ENCODE measurements at regions not wholly inside any gene's neighbourhood (a gene's known extent, or its start where the extent isn't known, plus 50 kb on each side); places are given as distances from the start of the nearest gene placed in this dataset.
A peak's percentile ranks its signal among the peaks of the same experiment; 100 is the strongest.
"Not testable (repeated sequence)": the region's sequence is repeated elsewhere in the genome, so short reads cannot be mapped to it uniquely, and the experiment has no call there.

DNA sequence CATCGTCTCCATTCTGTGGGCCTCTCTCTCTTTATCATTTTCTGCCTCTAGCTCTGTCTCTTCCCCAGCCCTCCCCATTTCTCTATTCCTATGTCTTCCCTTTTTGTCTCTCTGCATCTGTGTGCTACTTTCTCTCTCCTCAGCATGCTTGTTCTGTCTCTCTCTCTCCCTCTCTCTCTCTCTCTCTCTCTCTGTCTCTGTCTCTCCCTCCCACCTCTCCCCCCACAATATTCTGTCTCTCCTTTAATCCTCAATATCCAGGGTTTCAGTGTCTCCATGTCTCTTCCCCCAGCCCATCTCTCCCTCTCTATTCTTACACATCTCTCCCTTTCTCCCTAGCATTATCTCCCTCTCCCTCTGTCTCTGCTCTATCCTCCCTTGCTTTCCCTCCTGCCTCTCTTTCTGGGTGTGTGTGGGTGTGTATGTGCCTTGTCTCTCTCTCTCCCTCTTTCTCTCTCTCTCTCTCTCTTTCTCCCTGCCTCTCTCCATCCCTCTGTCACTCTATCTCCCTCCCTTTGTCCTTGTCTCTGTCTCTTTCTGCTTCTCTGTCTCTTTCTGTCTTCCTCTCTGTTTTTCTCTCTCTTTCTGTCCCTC is 76.9 kb upstream of the SIRPA start:
- Histone ChIP-seq H3K36me3 (ENCODE audit: insufficient read depth, low read length) (no peaks in the 10 kb centered on the region), H3K27me3 (ENCODE audit: insufficient read depth, low read length) (0 out of 2 replicates have a peak, but pooled peaks cover 2% of the 10 kb centered on the region), H3K79me2 (ENCODE audit: control insufficient read depth, insufficient read depth, low read length, unreplicated experiment) (no peaks in the 10 kb centered on the region), H3K4me3 (ENCODE audit: low read depth, low read length) (no peak overlapping the region), H3K4me1 (ENCODE audit: control insufficient read depth, insufficient read depth, low read length, unreplicated experiment) (peaks cover 29% of the 10 kb centered on the region), H2AFZ (ENCODE audit: low read length, unreplicated experiment) (no peak overlapping the region), H3K27ac (ENCODE audit: low read depth, low read length) (no peak overlapping the region)

GRCh38 chr20:1817577-1818211 is 77.5 kb upstream of the SIRPA start:
- Histone ChIP-seq H3K27ac (ENCODE audit: low read depth, low read length) (no peak overlapping the region), H3K79me2 (ENCODE audit: control insufficient read depth, insufficient read depth, low read length, unreplicated experiment) (no peaks in the 10 kb centered on the region), H3K4me1 (ENCODE audit: control insufficient read depth, insufficient read depth, low read length, unreplicated experiment) (peaks cover 31% of the 10 kb centered on the region), H3K36me3 (ENCODE audit: insufficient read depth, low read length) (no peaks in the 10 kb centered on the region), H3K4me3 (ENCODE audit: low read depth, low read length) (no peak overlapping the region), H2AFZ (ENCODE audit: low read length, unreplicated experiment) (no peak overlapping the region), H3K27me3 (ENCODE audit: insufficient read depth, low read length) (0 out of 2 replicates have a peak, but pooled peaks cover 2% of the 10 kb centered on the region)

- Histone ChIP-seq H3K4me1 (ENCODE audit: control insufficient read depth, insufficient read depth, low read length, unreplicated experiment) (peaks cover 41% of the 10 kb centered on the region), H3K27ac (ENCODE audit: low read depth, low read length) (peak overlapping the region; percentile 70), H2AFZ (ENCODE audit: low read length, unreplicated experiment) (no peak overlapping the region)
Measured at GRCh38 chr20:1816384-1817381, 78.5 kb upstream of the SIRPA start.

DNA sequence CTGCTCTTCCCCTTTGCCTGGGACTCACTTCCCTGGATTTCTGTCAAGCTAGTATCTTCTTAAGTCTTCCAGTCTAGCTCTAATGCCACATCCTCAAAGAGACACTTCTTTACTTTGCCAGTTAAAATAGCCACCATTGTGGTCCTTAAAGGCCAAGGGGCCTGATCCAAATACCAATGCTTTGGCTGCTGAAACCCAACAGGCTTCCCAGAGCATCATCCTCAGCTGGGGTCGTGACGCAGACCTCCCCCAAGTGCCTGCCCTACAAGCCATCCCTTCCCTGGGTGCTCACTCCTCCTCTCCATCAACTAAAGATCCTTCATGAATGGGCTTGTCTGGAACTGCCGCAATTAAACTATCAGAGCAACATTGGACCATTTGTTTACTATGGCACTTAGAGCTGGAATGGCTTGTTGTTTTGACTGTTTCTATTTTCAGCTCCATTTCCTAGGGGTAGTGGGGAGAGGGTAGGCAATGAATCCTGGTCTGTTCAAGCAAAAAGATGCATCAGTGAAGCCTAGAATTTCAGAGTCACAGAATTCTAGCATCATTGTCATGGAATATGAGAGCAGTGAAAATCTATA is 79.6 kb upstream of the SIRPA start:
- H3K4me3 ChIP-seq (ENCODE audit: low read depth, low read length): no peak overlapping the region
- H3K27me3 ChIP-seq (ENCODE audit: insufficient read depth, low read length): 0 out of 2 replicates have a peak, but pooled peaks cover 2% of the 10 kb centered on the region
- H3K4me1 ChIP-seq (ENCODE audit: control insufficient read depth, insufficient read depth, low read length, unreplicated experiment): peaks cover 52% of the 10 kb centered on the region
- no peaks in the 10 kb centered on the region for H3K36me3 ChIP-seq (ENCODE audit: insufficient read depth, low read length)
- H2AFZ ChIP-seq (ENCODE audit: low read length, unreplicated experiment): no peak overlapping the region
- no peaks in the 10 kb centered on the region for H3K79me2 ChIP-seq (ENCODE audit: control insufficient read depth, insufficient read depth, low read length, unreplicated experiment)
- peak overlapping the region; percentile 70 for H3K27ac ChIP-seq (ENCODE audit: low read depth, low read length)

More at GRCh38 chr20:1816384-1817381, 78.5 kb upstream of the SIRPA start:
- no peaks in the 10 kb centered on the region for H3K79me2 ChIP-seq (ENCODE audit: control insufficient read depth, insufficient read depth, low read length, unreplicated experiment)
- H3K36me3 ChIP-seq (ENCODE audit: insufficient read depth, low read length): no peaks in the 10 kb centered on the region
- H3K27me3 ChIP-seq (ENCODE audit: insufficient read depth, low read length): 0 out of 2 replicates have a peak, but pooled peaks cover 2% of the 10 kb centered on the region
- no peak overlapping the region; the same call in 1 of the 2 replicates for H3K4me3 ChIP-seq (ENCODE audit: low read depth, low read length)

GRCh38 chr20:1814861-1815260 is 80.3 kb upstream of the SIRPA start:
- not testable (repeated sequence) for H3K4me3 ChIP-seq (ENCODE audit: low read depth, low read length); H3K36me3 ChIP-seq (ENCODE audit: insufficient read depth, low read length); H3K79me2 ChIP-seq (ENCODE audit: control insufficient read depth, insufficient read depth, low read length, unreplicated experiment); H2AFZ ChIP-seq (ENCODE audit: low read length, unreplicated experiment); H3K27ac ChIP-seq (ENCODE audit: low read depth, low read length); H3K27me3 ChIP-seq (ENCODE audit: insufficient read depth, low read length)
- peaks cover 59% of the 10 kb centered on the region for H3K4me1 ChIP-seq (ENCODE audit: control insufficient read depth, insufficient read depth, low read length, unreplicated experiment)

- Histone ChIP-seq H3K27ac (ENCODE audit: low read depth, low read length) (peak overlapping the region; percentile 30; the same call in 1 of the 2 replicates), H2AFZ (ENCODE audit: low read length, unreplicated experiment) (no peak overlapping the region), H3K27me3 (ENCODE audit: insufficient read depth, low read length) (0 out of 2 replicates have a peak, but pooled peaks cover 2% of the 10 kb centered on the region), H3K79me2 (ENCODE audit: control insufficient read depth, insufficient read depth, low read length, unreplicated experiment) (no peaks in the 10 kb centered on the region), H3K4me3 (ENCODE audit: low read depth, low read length) (no peak overlapping the region), H3K36me3 (ENCODE audit: insufficient read depth, low read length) (no peaks in the 10 kb centered on the region), H3K4me1 (ENCODE audit: control insufficient read depth, insufficient read depth, low read length, unreplicated experiment) (peaks cover 69% of the 10 kb centered on the region)
Measured at GRCh38 chr20:1813674-1814635, 81.3 kb upstream of the SIRPA start.

DNA sequence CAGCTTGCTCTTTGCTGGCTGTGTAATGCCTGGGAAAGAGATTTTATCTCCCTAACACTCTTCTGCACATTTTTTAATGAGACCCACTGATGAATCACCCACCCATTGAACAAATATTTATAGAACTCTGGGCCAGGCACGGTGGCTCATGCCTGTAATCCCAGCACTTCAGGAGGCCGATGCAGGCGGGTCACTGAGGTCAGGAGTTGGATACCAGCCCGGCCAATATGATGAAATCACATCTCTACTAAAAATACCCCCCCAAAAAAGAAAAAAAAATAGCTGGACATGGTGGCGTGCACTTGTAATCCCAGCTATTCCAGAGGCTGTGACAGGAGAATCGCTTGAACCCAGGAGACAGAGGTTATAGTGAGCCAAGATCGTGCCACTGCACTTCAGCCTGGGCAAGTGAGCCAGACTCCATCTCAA is 82.1 kb upstream of the SIRPA start:
- peaks cover 72% of the 10 kb centered on the region for H3K4me1 ChIP-seq (ENCODE audit: control insufficient read depth, insufficient read depth, low read length, unreplicated experiment)
- H3K27me3 ChIP-seq (ENCODE audit: insufficient read depth, low read length): no peaks in the 10 kb centered on the region
- no peaks in the 10 kb centered on the region for H3K36me3 ChIP-seq (ENCODE audit: insufficient read depth, low read length)
- H2AFZ ChIP-seq (ENCODE audit: low read length, unreplicated experiment): no peak overlapping the region
- no peaks in the 10 kb centered on the region for H3K79me2 ChIP-seq (ENCODE audit: control insufficient read depth, insufficient read depth, low read length, unreplicated experiment)
- H3K27ac ChIP-seq (ENCODE audit: low read depth, low read length): peak overlapping the region; percentile 48; the same call in 1 of the 2 replicates
- H3K4me3 ChIP-seq (ENCODE audit: low read depth, low read length): no peak overlapping the region

DNA sequence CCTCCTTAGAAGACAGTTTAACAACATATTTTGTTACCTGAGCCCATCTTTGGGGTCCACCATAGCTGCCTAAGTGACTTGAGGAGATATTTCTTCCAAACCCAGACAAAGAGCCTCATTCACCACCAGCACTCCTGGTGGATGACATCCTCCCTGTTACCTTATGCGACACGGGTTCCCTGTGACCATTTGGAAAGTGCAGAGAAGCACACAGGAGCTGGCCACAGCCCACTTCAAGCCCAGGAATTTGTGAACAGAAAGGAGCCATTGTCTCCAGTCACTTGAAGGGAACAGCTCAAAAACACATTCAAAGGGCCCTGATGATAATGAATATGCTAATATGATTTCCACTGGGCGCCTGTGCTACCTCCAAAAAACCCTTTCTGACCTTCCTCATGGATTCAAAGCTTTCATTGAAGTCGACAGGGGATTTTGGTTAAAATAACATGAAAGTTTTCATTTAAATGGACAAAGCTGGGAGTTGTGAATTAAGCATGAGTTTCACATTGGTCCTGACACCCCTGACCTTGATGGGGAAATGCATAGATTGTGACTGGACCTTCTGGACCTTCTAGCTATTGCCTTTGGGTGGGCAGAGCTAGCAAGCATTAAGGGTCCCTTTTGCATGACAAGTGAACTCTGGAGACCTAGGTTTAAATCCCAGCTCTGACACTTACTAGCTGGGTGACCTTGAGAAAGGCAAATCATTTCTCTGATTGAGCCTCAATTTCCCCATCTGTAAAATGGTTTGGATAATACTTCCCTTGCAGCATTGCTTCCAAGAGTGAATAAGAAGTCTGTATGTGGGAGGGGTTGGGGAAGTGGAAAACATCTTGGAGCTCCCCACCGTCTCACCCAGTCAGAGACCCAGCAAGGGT is 83.3 kb upstream of the SIRPA start:
- Histone ChIP-seq H3K79me2 (ENCODE audit: control insufficient read depth, insufficient read depth, low read length, unreplicated experiment) (no peaks in the 10 kb centered on the region), H2AFZ (ENCODE audit: low read length, unreplicated experiment) (no peak overlapping the region), H3K27me3 (ENCODE audit: insufficient read depth, low read length) (no peaks in the 10 kb centered on the region), H3K27ac (ENCODE audit: low read depth, low read length) (peak overlapping the region; percentile 18; the same call in 1 of the 2 replicates), H3K4me3 (ENCODE audit: low read depth, low read length) (no peak overlapping the region), H3K4me1 (ENCODE audit: control insufficient read depth, insufficient read depth, low read length, unreplicated experiment) (peaks cover 64% of the 10 kb centered on the region), H3K36me3 (ENCODE audit: insufficient read depth, low read length) (no peaks in the 10 kb centered on the region)

All from ACC112 (cell line).